CD8-positive, alpha-beta memory T cell (primary cell): ENCODE measurements at regions not wholly inside any gene's neighbourhood (a gene's known extent, or its start where the extent isn't known, plus 50 kb on each side); places are given as distances from the start of the nearest gene placed in this dataset.

ENCODE experiments used
- CTCF ChIA-PET: fragments of 350-600 bp; sonication (Branson Sonifier 250); formaldehyde crosslinking; loops from one replicate; lab custom pipeline; 2021; ENCODE audit warnings: antibody characterized with exemption; lab: Charles Lee
- POLR2A ChIA-PET: fragments of 350-600 bp; sonication (Branson Sonifier 250); formaldehyde crosslinking; loops from one replicate; lab custom pipeline; 2021; ENCODE audit warnings: antibody characterized with exemption; lab: Charles Lee
- DNase-seq, 5 donors: peaks; one replicate each; pipeline versions ENCODE4 v3.0.0 to v3.0.0-alpha.2; 2020 to 2022; ENCODE audit warnings: mixed read lengths in 1 of 5
- H3K27ac ChIP-seq: one replicate; pipeline ENCODE4 v1.7.0; 2013; ENCODE audit warnings: low read depth, mild to moderate bottlenecking, low read length, moderate library complexity
- H3K27me3 ChIP-seq: 2 replicates; pipeline ENCODE4 v1.7.0; 2013; ENCODE audit warnings: low read length, mild to moderate bottlenecking; ENCODE audit not compliant: insufficient read depth, poor library complexity, severe bottlenecking
- H3K36me3 ChIP-seq: 2 replicates; pipeline ENCODE4 v1.7.0; 2013; ENCODE audit warnings: mild to moderate bottlenecking, low read length, moderate library complexity; ENCODE audit not compliant: insufficient read depth
- H3K4me1 ChIP-seq: 2 replicates; pipeline ENCODE4 v1.7.0; 2013; ENCODE audit warnings: mild to moderate bottlenecking, low read length, moderate library complexity; ENCODE audit not compliant: insufficient read depth
- H3K4me3 ChIP-seq: 2 replicates; pipeline ENCODE4 v1.7.0; 2013; ENCODE audit warnings: mild to moderate bottlenecking, low read length
- H3K9me3 ChIP-seq: 2 replicates; pipeline ENCODE4 v1.7.0; 2013; ENCODE audit warnings: mild to moderate bottlenecking, low read length
- H3K27ac Mint-ChIP-seq, 8 donors: one replicate each; pipeline ENCODE4 v1.8.0; 2020 to 2021; ENCODE audit warnings: mixed read lengths in 8 of 8, mild to moderate bottlenecking in 6 of 8, inconsistent platforms in 3 of 8, moderate library complexity in 3 of 8
- H3K27me3 Mint-ChIP-seq, 2 donors: one replicate each; pipeline ENCODE4 v1.8.0; 2020 to 2021; ENCODE audit warnings: mixed read lengths in 2 of 2, mild to moderate bottlenecking in 1 of 2, moderate library complexity in 1 of 2
- H3K36me3 Mint-ChIP-seq, 3 donors: one replicate each; pipeline ENCODE4 v1.8.0; 2020 to 2021; ENCODE audit warnings: mixed read lengths in 3 of 3, inconsistent platforms in 1 of 3, mild to moderate bottlenecking in 1 of 3
- H3K4me1 Mint-ChIP-seq, 3 donors: one replicate each; pipeline ENCODE4 v1.8.0; 2020 to 2021; ENCODE audit warnings: mixed read lengths in 3 of 3, inconsistent platforms in 1 of 3, mild to moderate bottlenecking in 1 of 3
- H3K4me3 Mint-ChIP-seq, 7 donors: one replicate each; pipeline ENCODE4 v1.8.0; 2020 to 2021; ENCODE audit warnings: mixed read lengths in 7 of 7, mild to moderate bottlenecking in 6 of 7, moderate library complexity in 4 of 7, inconsistent platforms in 2 of 7
- H3K9me3 Mint-ChIP-seq, 5 donors: one replicate each; pipeline ENCODE4 v1.8.0; 2020 to 2022; ENCODE audit warnings: mixed read lengths in 5 of 5, mild to moderate bottlenecking in 3 of 5, moderate library complexity in 2 of 5, inconsistent platforms in 1 of 5

GRCh38 chr4:141783770-141784169, 147.4 kb downstream of the IL15 start:
- H3K9me3 Mint-ChIP-seq, result no peaks in the 10 kb centered on the region
- no peak overlapping the region for H3K4me3 ChIP-seq

GRCh38 chr4:141786946-141787345, 150.6 kb downstream of the IL15 start:
- Mint-ChIP-seq H3K4me1 (no peaks in the 10 kb centered on the region), H3K36me3 (no peaks in the 10 kb centered on the region), H3K4me3 (no peak overlapping the region), H3K9me3 (no peaks in the 10 kb centered on the region), H3K27ac (no peak overlapping the region), H3K27me3 (peaks cover 0 to 1% of the 10 kb centered on the region in 2 donors)
- Histone ChIP-seq H3K36me3 (no peaks in the 10 kb centered on the region), H3K9me3 (no peaks in the 10 kb centered on the region), H3K27ac (no peak overlapping the region), H3K4me1 (no peaks in the 10 kb centered on the region), H3K27me3 (no peaks in the 10 kb centered on the region), H3K4me3 (no peak overlapping the region)
- POLR2A ChIA-PET, result no interaction called here
- CTCF ChIA-PET, result no interaction called here
- DNase-seq, result no peak

More at GRCh38 chr4:141783770-141784169, 147.4 kb downstream of the IL15 start:
- Mint-ChIP-seq H3K27me3 (peaks cover 0 to 1% of the 10 kb centered on the region in 2 donors), H3K4me3 (no peak overlapping the region), H3K27ac (no peak overlapping the region), H3K4me1 (no peaks in the 10 kb centered on the region), H3K36me3 (no peaks in the 10 kb centered on the region)
- CTCF ChIA-PET, result no interaction called here
- no peak for DNase-seq
- Histone ChIP-seq H3K9me3 (no peaks in the 10 kb centered on the region), H3K36me3 (no peaks in the 10 kb centered on the region), H3K27ac (no peak overlapping the region), H3K27me3 (no peaks in the 10 kb centered on the region), H3K4me1 (no peaks in the 10 kb centered on the region)
- POLR2A ChIA-PET, result no interaction called here

GRCh38 chr4:141788169-141788915, 152.0 kb downstream of the IL15 start:
- no peaks in the 10 kb centered on the region for H3K36me3 ChIP-seq

GRCh38 chr4:141789716-141790115, 153.3 kb downstream of the IL15 start:
- no peaks in the 10 kb centered on the region for H3K27me3 ChIP-seq
- Mint-ChIP-seq H3K27ac (no peak overlapping the region), H3K4me3 (no peak overlapping the region), H3K4me1 (no peaks in the 10 kb centered on the region), H3K9me3 (no peaks in the 10 kb centered on the region), H3K36me3 (no peaks in the 10 kb centered on the region), H3K27me3 (peaks cover 0 to 1% of the 10 kb centered on the region in 2 donors)
- POLR2A ChIA-PET, result no interaction called here
- CTCF ChIA-PET, result no interaction called here
- no peak overlapping the region for H3K27ac ChIP-seq
- H3K4me1 ChIP-seq, result no peaks in the 10 kb centered on the region
- H3K36me3 ChIP-seq, result no peaks in the 10 kb centered on the region
- H3K9me3 ChIP-seq, result no peaks in the 10 kb centered on the region
- H3K4me3 ChIP-seq, result no peak overlapping the region
- DNase-seq, result no peak

More at GRCh38 chr4:141788169-141788915, 152.0 kb downstream of the IL15 start:
- H3K27ac Mint-ChIP-seq, result no peak overlapping the region
- H3K27me3 Mint-ChIP-seq, result peaks cover 0 to 1% of the 10 kb centered on the region in 2 donors
- no peaks in the 10 kb centered on the region for H3K9me3 ChIP-seq
- H3K4me1 ChIP-seq, result no peaks in the 10 kb centered on the region
- H3K27ac ChIP-seq, result no peak overlapping the region
- DNase-seq, result no peak
- no peaks in the 10 kb centered on the region for H3K9me3 Mint-ChIP-seq
- no peak overlapping the region for H3K4me3 ChIP-seq
- H3K4me3 Mint-ChIP-seq, result no peak overlapping the region
- H3K27me3 ChIP-seq, result no peaks in the 10 kb centered on the region
- CTCF ChIA-PET, result no interaction called here
- POLR2A ChIA-PET, result no interaction called here
- H3K36me3 Mint-ChIP-seq, result no peaks in the 10 kb centered on the region
- H3K4me1 Mint-ChIP-seq, result no peaks in the 10 kb centered on the region

DNA sequence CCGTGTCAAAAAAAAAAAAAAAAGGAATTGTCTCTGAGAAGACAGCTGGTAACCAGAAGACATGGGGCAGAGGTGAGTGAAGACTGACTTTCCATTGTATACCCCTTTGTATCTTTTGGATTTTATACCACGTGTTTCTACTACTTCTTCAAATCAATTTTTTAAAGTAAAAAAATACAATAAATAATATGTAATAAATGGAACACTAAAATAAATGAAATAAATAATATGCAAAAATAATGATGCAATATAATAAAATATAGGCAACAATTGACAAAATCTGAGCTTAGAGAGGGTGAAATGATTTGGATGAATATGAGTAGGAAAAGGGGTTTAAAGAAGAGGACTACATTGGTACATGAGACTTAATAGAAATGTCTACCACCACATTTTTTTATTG, 155.8 kb downstream of the IL15 start:
- H3K4me1 ChIP-seq, result no peaks in the 10 kb centered on the region
- no peak overlapping the region for H3K4me3 Mint-ChIP-seq
- H3K27me3 ChIP-seq, result no peaks in the 10 kb centered on the region
- no peak overlapping the region for H3K4me3 ChIP-seq
- no peak for DNase-seq
- no peaks in the 10 kb centered on the region for H3K9me3 ChIP-seq
- ChIA-PET POLR2A (no interaction called here), CTCF (no interaction called here)
- H3K36me3 ChIP-seq, result no peaks in the 10 kb centered on the region
- no peak overlapping the region for H3K27ac Mint-ChIP-seq
- H3K27ac ChIP-seq, result no peak overlapping the region
- H3K4me1 Mint-ChIP-seq, result no peaks in the 10 kb centered on the region
- no peaks in the 10 kb centered on the region for H3K9me3 Mint-ChIP-seq
- peaks cover 0 to 3% of the 10 kb centered on the region in 2 donors for H3K27me3 Mint-ChIP-seq
- no peaks in the 10 kb centered on the region for H3K36me3 Mint-ChIP-seq

GRCh38 chr4:141797966-141798365, 161.6 kb downstream of the IL15 start:
- no peak overlapping the region for H3K4me3 Mint-ChIP-seq

DNA sequence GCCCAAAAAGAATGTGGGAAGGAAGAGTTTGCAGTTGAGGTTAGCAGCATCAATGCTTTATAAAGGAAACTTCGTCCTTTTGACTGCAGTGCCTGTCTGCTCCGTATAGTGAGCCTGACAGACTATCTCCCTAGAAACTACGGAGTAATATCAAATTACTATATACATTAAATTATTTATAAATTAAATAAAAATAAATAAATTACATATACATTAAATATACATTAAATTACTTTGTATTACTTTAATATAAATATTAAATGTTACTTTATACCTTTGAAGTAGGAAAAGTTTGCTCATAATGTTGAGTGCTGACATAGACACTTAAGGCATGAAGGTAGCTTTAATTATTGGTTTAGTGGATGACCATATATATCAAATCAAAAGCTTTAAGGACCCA, 165.2 kb downstream of the IL15 start:
- no peaks in the 10 kb centered on the region for H3K36me3 ChIP-seq
- H3K27me3 ChIP-seq, result no peaks in the 10 kb centered on the region
- CTCF ChIA-PET, result no interaction called here
- no peaks in the 10 kb centered on the region for H3K4me1 ChIP-seq
- H3K4me3 ChIP-seq, result no peak overlapping the region
- H3K9me3 Mint-ChIP-seq, result no peaks in the 10 kb centered on the region
- no peak overlapping the region for H3K4me3 Mint-ChIP-seq
- H3K27ac Mint-ChIP-seq, result no peak overlapping the region
- H3K27me3 Mint-ChIP-seq, result peaks cover 0 to 3% of the 10 kb centered on the region in 2 donors
- no peak for DNase-seq
- no peak overlapping the region for H3K27ac ChIP-seq
- no peaks in the 10 kb centered on the region for H3K4me1 Mint-ChIP-seq
- no peaks in the 10 kb centered on the region for H3K9me3 ChIP-seq
- POLR2A ChIA-PET, result no interaction called here
- no peaks in the 10 kb centered on the region for H3K36me3 Mint-ChIP-seq

More at GRCh38 chr4:141797966-141798365, 161.6 kb downstream of the IL15 start:
- H3K4me1 Mint-ChIP-seq, result no peaks in the 10 kb centered on the region
- H3K27me3 ChIP-seq, result no peaks in the 10 kb centered on the region
- ChIA-PET CTCF (no interaction called here), POLR2A (no interaction called here)
- no peak overlapping the region for H3K27ac ChIP-seq
- no peak overlapping the region for H3K27ac Mint-ChIP-seq
- no peak for DNase-seq
- no peaks in the 10 kb centered on the region for H3K4me1 ChIP-seq
- H3K9me3 ChIP-seq, result no peaks in the 10 kb centered on the region
- H3K9me3 Mint-ChIP-seq, result no peaks in the 10 kb centered on the region
- H3K36me3 ChIP-seq, result no peaks in the 10 kb centered on the region
- no peaks in the 10 kb centered on the region for H3K36me3 Mint-ChIP-seq
- peaks cover 0 to 6% of the 10 kb centered on the region in 2 donors for H3K27me3 Mint-ChIP-seq
- H3K4me3 ChIP-seq, result no peak overlapping the region

DNA sequence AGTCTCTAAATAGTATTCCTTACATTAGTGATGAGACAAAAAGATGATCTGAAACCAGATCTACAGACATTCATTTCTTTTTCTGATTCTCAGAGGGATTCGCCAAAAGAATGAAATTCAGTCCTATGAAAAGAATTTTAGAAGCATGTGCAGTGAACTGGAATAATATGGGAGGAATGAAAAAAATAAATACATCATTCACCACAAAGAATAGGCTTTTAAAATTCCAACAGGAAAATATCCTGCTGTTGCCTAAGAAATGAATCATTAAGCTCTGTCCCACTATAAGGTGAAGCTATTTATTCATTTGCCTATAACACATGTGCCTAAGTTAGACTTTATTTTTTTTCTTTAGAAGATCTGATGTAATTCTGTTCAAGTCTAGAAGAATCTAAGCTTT, 165.9 kb downstream of the IL15 start:
- Mint-ChIP-seq H3K4me3 (no peak overlapping the region), H3K36me3 (no peaks in the 10 kb centered on the region), H3K27me3 (peaks cover 0 to 3% of the 10 kb centered on the region in 2 donors), H3K27ac (no peak overlapping the region), H3K4me1 (no peaks in the 10 kb centered on the region), H3K9me3 (no peaks in the 10 kb centered on the region)
- Histone ChIP-seq H3K4me1 (no peaks in the 10 kb centered on the region), H3K27me3 (no peaks in the 10 kb centered on the region), H3K4me3 (no peak overlapping the region), H3K27ac (no peak overlapping the region), H3K9me3 (no peaks in the 10 kb centered on the region), H3K36me3 (no peaks in the 10 kb centered on the region)
- ChIA-PET POLR2A (no interaction called here), CTCF (no interaction called here)
- no peak for DNase-seq
